ENCODE measurements at regions not wholly inside any gene's neighbourhood (a gene's known extent, or its start where the extent isn't known, plus 50 kb on each side); places are given as distances from the start of the nearest gene placed in this dataset.

DNA sequence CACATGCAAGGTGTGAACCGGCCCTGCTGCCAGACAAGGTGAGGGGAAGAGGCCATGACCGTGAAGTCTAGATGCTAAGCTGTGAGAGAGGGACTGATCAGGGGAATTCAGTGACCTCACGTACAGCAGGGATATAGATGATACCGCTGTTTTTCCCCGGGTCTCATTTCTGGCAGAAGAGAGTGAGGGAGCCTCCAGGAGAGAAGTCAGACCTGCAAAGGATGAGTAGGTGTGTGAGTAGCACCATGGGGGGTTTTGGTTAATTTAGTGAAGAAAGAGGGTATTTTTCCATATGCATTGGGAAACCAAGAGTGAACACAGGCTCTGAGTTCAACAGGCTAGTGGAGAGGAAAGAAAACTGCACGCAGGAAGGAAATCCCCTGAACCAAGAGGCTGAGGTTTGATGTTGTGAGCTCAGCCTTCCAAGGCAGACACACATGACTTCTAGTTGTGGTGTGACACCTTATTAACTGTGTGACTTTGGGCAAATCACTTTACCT is 127.6 kb upstream of the GATB start:
- no peak for ATAC-seq (ENCODE audit: low read depth)
- no peak for DNase-seq (ENCODE audit: low spot score)
- TF ChIP-seq, protein P1, sequence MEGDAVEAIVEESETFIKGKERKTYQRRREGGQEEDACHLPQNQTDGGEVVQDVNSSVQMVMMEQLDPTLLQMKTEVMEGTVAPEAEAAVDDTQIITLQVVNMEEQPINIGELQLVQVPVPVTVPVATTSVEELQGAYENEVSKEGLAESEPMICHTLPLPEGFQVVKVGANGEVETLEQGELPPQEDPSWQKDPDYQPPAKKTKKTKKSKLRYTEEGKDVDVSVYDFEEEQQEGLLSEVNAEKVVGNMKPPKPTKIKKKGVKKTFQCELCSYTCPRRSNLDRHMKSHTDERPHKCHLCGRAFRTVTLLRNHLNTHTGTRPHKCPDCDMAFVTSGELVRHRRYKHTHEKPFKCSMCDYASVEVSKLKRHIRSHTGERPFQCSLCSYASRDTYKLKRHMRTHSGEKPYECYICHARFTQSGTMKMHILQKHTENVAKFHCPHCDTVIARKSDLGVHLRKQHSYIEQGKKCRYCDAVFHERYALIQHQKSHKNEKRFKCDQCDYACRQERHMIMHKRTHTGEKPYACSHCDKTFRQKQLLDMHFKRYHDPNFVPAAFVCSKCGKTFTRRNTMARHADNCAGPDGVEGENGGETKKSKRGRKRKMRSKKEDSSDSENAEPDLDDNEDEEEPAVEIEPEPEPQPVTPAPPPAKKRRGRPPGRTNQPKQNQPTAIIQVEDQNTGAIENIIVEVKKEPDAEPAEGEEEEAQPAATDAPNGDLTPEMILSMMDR (IDR thresholded peaks at IDR 0.05; ENCODE audit: poor library complexity, severe bottlenecking), result no peak
- Histone ChIP-seq H3K4me3 (ENCODE audit: severe bottlenecking) (no peak overlapping the region), H3K36me3 (ENCODE audit: low read depth) (no peaks in the 10 kb centered on the region), H3K4me1 (ENCODE audit: insufficient read depth, poor library complexity, severe bottlenecking) (no peaks in the 10 kb centered on the region), H3K27ac (ENCODE audit: poor library complexity, severe bottlenecking) (no peak overlapping the region), H3K27me3 (ENCODE audit: insufficient read depth, poor library complexity, severe bottlenecking) (no peaks in the 10 kb centered on the region), H3K9me3 (ENCODE audit: severe bottlenecking) (no peaks in the 10 kb centered on the region)

DNA sequence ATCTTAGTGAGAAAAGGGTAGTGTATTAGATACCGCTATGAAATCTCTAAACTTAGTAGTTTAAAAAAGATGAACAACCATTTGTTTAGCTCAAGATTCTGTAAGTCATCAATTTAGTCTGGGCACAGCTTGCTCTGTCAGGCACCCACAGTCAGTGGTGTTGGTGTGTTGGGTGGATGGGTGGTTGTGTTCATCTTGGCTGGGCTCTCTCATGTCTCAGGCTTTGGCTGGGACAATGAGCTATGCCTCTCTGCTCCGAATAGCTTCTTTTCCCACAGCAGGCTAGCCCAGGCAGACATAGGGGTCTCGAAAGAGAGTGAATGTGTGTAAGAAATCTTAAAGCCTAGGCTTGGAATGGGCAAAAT is 127.0 kb upstream of the GATB start:
- Histone ChIP-seq H3K27ac (ENCODE audit: poor library complexity, severe bottlenecking) (no peak overlapping the region), H3K9me3 (ENCODE audit: severe bottlenecking) (no peaks in the 10 kb centered on the region), H3K36me3 (ENCODE audit: low read depth) (no peaks in the 10 kb centered on the region), H3K27me3 (ENCODE audit: insufficient read depth, poor library complexity, severe bottlenecking) (no peaks in the 10 kb centered on the region), H3K4me3 (ENCODE audit: severe bottlenecking) (no peak overlapping the region), H3K4me1 (ENCODE audit: insufficient read depth, poor library complexity, severe bottlenecking) (no peaks in the 10 kb centered on the region)
- no peak for DNase-seq (ENCODE audit: low spot score)
- ATAC-seq (ENCODE audit: low read depth), result no peak
- TF ChIP-seq, protein P1 (IDR thresholded peaks at IDR 0.05; ENCODE audit: poor library complexity, severe bottlenecking), result no peak

GRCh38 chr4:151887031-151887815 is 126.4 kb upstream of the GATB start:
- H3K4me3 ChIP-seq (ENCODE audit: severe bottlenecking), result no peak overlapping the region
- DNase-seq (ENCODE audit: low spot score), result no peak

DNA sequence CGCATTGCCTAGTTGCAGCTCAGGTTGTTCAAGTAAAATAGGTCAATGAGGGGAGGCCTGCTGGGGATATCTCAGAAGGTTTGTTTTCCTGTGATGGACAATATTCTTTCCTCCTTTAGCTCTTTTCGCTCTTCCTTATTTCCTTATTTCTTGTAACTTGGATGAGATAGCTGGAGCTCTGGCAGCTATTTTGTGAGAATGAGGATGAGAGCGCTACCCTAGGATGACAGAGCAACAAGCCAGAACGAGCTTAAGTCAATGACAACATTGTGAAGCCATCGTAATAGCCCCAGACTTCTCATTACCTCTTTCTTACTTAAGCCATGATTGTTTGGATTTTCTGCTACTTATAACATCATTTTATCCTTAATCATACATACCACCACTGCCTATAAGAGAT is 124.3 kb upstream of the GATB start:
- H3K4me3 ChIP-seq (ENCODE audit: severe bottlenecking), result no peak overlapping the region
- H3K36me3 ChIP-seq (ENCODE audit: low read depth), result no peaks in the 10 kb centered on the region
- H3K4me1 ChIP-seq (ENCODE audit: insufficient read depth, poor library complexity, severe bottlenecking), result no peaks in the 10 kb centered on the region
- ATAC-seq (ENCODE audit: low read depth) (no peak), DNase-seq (ENCODE audit: low spot score) (no peak)
- H3K27ac ChIP-seq (ENCODE audit: poor library complexity, severe bottlenecking), result no peak overlapping the region
- H3K9me3 ChIP-seq (ENCODE audit: severe bottlenecking), result no peaks in the 10 kb centered on the region
- TF ChIP-seq, protein P1 (IDR thresholded peaks at IDR 0.05; ENCODE audit: poor library complexity, severe bottlenecking), result no peak
- no peaks in the 10 kb centered on the region for H3K27me3 ChIP-seq (ENCODE audit: insufficient read depth, poor library complexity, severe bottlenecking)

More at GRCh38 chr4:151887031-151887815, 126.4 kb upstream of the GATB start:
- no peaks in the 10 kb centered on the region for H3K9me3 ChIP-seq (ENCODE audit: severe bottlenecking)
- no peaks in the 10 kb centered on the region for H3K27me3 ChIP-seq (ENCODE audit: insufficient read depth, poor library complexity, severe bottlenecking)
- no peak overlapping the region for H3K27ac ChIP-seq (ENCODE audit: poor library complexity, severe bottlenecking)
- H3K36me3 ChIP-seq (ENCODE audit: low read depth), result no peaks in the 10 kb centered on the region
- ATAC-seq (ENCODE audit: low read depth), result no peak
- no peaks in the 10 kb centered on the region for H3K4me1 ChIP-seq (ENCODE audit: insufficient read depth, poor library complexity, severe bottlenecking)
- TF ChIP-seq, protein P1 (IDR thresholded peaks at IDR 0.05; ENCODE audit: poor library complexity, severe bottlenecking), result no peak

DNA sequence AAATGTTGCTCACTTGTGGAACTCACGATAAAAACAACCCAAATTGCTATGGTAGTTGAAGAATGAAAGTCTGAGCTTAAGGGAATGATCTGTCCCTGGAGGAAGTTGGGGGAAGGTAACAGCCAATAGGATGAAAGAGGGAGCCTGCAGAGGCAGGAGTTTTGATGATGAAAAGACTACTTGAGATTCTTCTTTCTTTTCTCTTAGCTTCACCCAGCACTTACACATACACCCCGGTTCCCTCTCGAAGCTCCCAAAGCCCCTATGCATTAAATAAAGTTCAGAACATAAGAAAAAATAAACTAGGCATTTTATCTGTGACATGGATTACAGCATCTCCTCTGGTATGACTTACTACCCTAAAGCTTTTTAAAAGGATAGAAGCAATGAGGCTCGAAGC is 122.9 kb upstream of the GATB start:
- Histone ChIP-seq H3K27me3 (ENCODE audit: insufficient read depth, poor library complexity, severe bottlenecking) (no peaks in the 10 kb centered on the region), H3K36me3 (ENCODE audit: low read depth) (no peaks in the 10 kb centered on the region), H3K4me3 (ENCODE audit: severe bottlenecking) (no peak overlapping the region), H3K27ac (ENCODE audit: poor library complexity, severe bottlenecking) (no peak overlapping the region), H3K9me3 (ENCODE audit: severe bottlenecking) (no peaks in the 10 kb centered on the region), H3K4me1 (ENCODE audit: insufficient read depth, poor library complexity, severe bottlenecking) (no peaks in the 10 kb centered on the region)
- TF ChIP-seq, protein P1 (IDR thresholded peaks at IDR 0.05; ENCODE audit: poor library complexity, severe bottlenecking), result no peak
- DNase-seq (ENCODE audit: low spot score) (no peak), ATAC-seq (ENCODE audit: low read depth) (no peak)
